Osteoblast (primary cell): ENCODE measurements at regions not wholly inside any gene's neighbourhood (a gene's known extent, or its start where the extent isn't known, plus 50 kb on each side); places are given as distances from the start of the nearest gene placed in this dataset.

Experiments used
- DNase-seq: peaks from one replicate; pipeline ENCODE4 v3.0.0; 2011; ENCODE audit warnings: low spot score, mixed read lengths; ENCODE audit not compliant: insufficient read length; ENCODE audit errors: missing footprints
- H2AFZ ChIP-seq: 2 replicates; pipeline ENCODE4 v1.6.0; 2011; ENCODE audit warnings: mild to moderate bottlenecking, low read length
- H3K27ac ChIP-seq: 2 replicates; pipeline ENCODE4 v1.5.1; 2011; ENCODE audit warnings: mild to moderate bottlenecking, low read depth, low read length, moderate library complexity
- H3K27me3 ChIP-seq: 2 replicates; pipeline ENCODE4 v1.6.0; 2012; ENCODE audit warnings: mild to moderate bottlenecking, control low read depth, inconsistent platforms, low read length, moderate library complexity; ENCODE audit not compliant: insufficient read depth
- H3K36me3 ChIP-seq: 2 replicates; pipeline ENCODE4 v1.5.1; 2011; ENCODE audit warnings: mild to moderate bottlenecking, low read length, control low read depth, moderate library complexity; ENCODE audit not compliant: insufficient read depth
- H3K4me1 ChIP-seq: 2 replicates; pipeline ENCODE4 v1.5.1; 2011; ENCODE audit warnings: mild to moderate bottlenecking, low read length, control low read depth, moderate library complexity; ENCODE audit not compliant: insufficient read depth
- H3K4me2 ChIP-seq: 2 replicates; pipeline ENCODE4 v1.6.0; 2011; ENCODE audit warnings: mild to moderate bottlenecking, low read length; ENCODE audit not compliant: insufficient read depth
- H3K4me3 ChIP-seq: fragments of 200-600 bp; sonication (generic); 3 replicates; pipeline ENCODE4 v1.5.1; 2012; ENCODE audit warnings: mild to moderate bottlenecking, low read length, inconsistent platforms; ENCODE audit not compliant: insufficient read depth
- H3K79me2 ChIP-seq: 2 replicates; pipeline ENCODE4 v1.6.0; 2012; ENCODE audit warnings: mild to moderate bottlenecking, low read length, control low read depth, inconsistent platforms; ENCODE audit not compliant: insufficient read depth
- H3K9me3 ChIP-seq: 2 replicates; pipeline ENCODE4 v1.5.1; 2011; ENCODE audit warnings: low read depth, low read length, control low read depth
- H4K20me1 ChIP-seq: 2 replicates; pipeline ENCODE4 v1.6.0; 2012; ENCODE audit warnings: mild to moderate bottlenecking, low read length, control low read depth; ENCODE audit not compliant: insufficient read depth
- CTCF ChIP-seq: IDR thresholded peaks from 2 replicates; pipeline ENCODE4 v1.5.1; 2011; ENCODE audit warnings: mild to moderate bottlenecking, low read depth, low read length, moderate library complexity; ENCODE audit errors: extremely low read depth

DNA sequence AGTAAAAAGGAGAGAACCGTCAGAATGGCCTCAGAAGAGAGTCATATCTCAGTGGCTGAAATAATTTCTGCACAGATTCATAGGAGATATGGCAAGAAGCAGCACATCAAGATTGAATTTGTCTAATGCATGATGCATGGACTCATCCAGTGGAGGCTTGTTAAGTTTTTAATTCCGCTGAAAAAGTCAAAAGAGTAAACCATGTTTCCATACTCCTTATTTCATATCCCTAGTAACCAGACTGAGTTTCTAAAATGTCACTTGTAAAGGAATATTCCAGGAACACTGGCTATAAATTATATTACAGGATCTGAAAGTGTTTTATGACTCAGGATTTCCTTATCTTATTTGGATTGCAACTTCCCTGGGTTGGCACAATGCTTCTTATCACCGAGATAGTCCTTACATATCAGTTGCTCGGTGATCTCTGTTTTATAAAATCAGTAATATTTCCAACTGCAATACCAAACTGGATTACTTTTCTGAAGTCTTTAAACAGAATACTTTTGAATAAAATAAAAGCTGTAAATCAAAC is 180.2 kb upstream of the TSC22D1 start:
- Histone ChIP-seq H3K27me3 (no peaks in the 10 kb centered on the region), H3K4me1 (peaks cover 43% of the 10 kb centered on the region), H3K9me3 (no peaks in the 10 kb centered on the region), H3K27ac (peak overlapping the region; percentile 77), H3K4me3 (no peak overlapping the region), H3K79me2 (no peaks in the 10 kb centered on the region), H4K20me1 (no peaks in the 10 kb centered on the region), H2AFZ (no peak overlapping the region), H3K36me3 (no peaks in the 10 kb centered on the region), H3K4me2 (peak overlapping the region; percentile 66)
- DNase-seq: no peak
- TF ChIP-seq CTCF: no peak

GRCh38 chr13:44755872-44756271 is 179.7 kb upstream of the TSC22D1 start:
- peak; percentile 45 for DNase-seq
- Histone ChIP-seq H3K36me3 (no peaks in the 10 kb centered on the region), H3K4me2 (peak overlapping the region; percentile 66), H3K27me3 (no peaks in the 10 kb centered on the region), H3K79me2 (no peaks in the 10 kb centered on the region), H3K4me3 (no peak overlapping the region), H2AFZ (no peak overlapping the region), H3K9me3 (no peaks in the 10 kb centered on the region), H4K20me1 (no peaks in the 10 kb centered on the region), H3K4me1 (peaks cover 43% of the 10 kb centered on the region), H3K27ac (peak overlapping the region; percentile 77)
- TF ChIP-seq CTCF: no peak

DNA sequence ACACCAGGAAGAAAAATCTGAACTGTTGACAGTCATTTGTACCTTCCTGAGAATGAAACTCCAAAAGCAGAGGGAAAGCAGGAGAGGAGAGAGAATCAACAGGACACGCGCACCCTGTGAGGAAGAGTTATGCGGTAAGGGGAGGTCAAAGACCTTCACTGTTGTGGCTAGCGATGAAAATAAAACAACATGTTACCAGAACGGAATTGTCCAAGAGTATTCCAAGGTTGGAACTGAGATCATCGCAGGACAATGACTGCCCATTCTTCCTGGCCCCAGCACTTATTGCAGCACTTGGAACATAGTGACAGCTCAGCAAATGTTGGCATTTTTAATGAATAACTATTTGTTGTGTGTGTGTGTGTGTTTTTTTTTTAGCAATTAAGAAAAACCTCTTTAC is 176.0 kb upstream of the TSC22D1 start:
- H3K4me2 ChIP-seq: no peak overlapping the region
- H3K4me1 ChIP-seq: peaks cover 15% of the 10 kb centered on the region
- no peak overlapping the region for H3K4me3 ChIP-seq
- H3K27ac ChIP-seq: no peak overlapping the region
- TF ChIP-seq CTCF: no peak
- H4K20me1 ChIP-seq: no peaks in the 10 kb centered on the region
- H2AFZ ChIP-seq: no peak overlapping the region
- H3K36me3 ChIP-seq: no peaks in the 10 kb centered on the region
- no peaks in the 10 kb centered on the region for H3K9me3 ChIP-seq
- H3K79me2 ChIP-seq: no peaks in the 10 kb centered on the region
- no peak for DNase-seq
- H3K27me3 ChIP-seq: no peaks in the 10 kb centered on the region

GRCh38 chr13:44750630-44751029 is 174.5 kb upstream of the TSC22D1 start:
- no peaks in the 10 kb centered on the region for H3K79me2 ChIP-seq
- no peaks in the 10 kb centered on the region for H3K9me3 ChIP-seq
- no peak overlapping the region for H3K4me3 ChIP-seq
- no peaks in the 10 kb centered on the region for H4K20me1 ChIP-seq
- H3K27me3 ChIP-seq: no peaks in the 10 kb centered on the region
- TF ChIP-seq CTCF: no peak
- H3K27ac ChIP-seq: no peak overlapping the region
- H3K36me3 ChIP-seq: no peaks in the 10 kb centered on the region
- no peak for DNase-seq
- no peak overlapping the region for H3K4me2 ChIP-seq
- peaks cover 1% of the 10 kb centered on the region for H3K4me1 ChIP-seq
- no peak overlapping the region for H2AFZ ChIP-seq
